H9 (cell line): ENCODE measurements at regions not wholly inside any gene's neighbourhood (a gene's known extent, or its start where the extent isn't known, plus 50 kb on each side); places are given as distances from the start of the nearest gene placed in this dataset.
"Not testable (repeated sequence)": the region's sequence is repeated elsewhere in the genome, so short reads cannot be mapped to it uniquely, and the experiment has no call there.

Experiments
- DNase-seq: peaks from one replicate; pipeline ENCODE4 v3.0.0-alpha.2; 2017
- H2AFZ ChIP-seq: one replicate; pipeline ENCODE4 v1.6.1; 2013; ENCODE audit warnings: mild to moderate bottlenecking, low read length, control low read depth, moderate library complexity
- H2AK5ac ChIP-seq: 2 replicates; pipeline ENCODE4 v1.6.1; 2013; ENCODE audit warnings: low read length, control low read depth, mixed read lengths; ENCODE audit not compliant: insufficient read length
- H2BK120ac ChIP-seq: one replicate; pipeline ENCODE4 v1.6.1; 2013; ENCODE audit warnings: low read depth, mild to moderate bottlenecking, low read length, control low read depth, inconsistent platforms; ENCODE audit not compliant: poor library complexity, severe bottlenecking
- H2BK12ac ChIP-seq: 2 replicates; pipeline ENCODE4 v1.6.1; 2013; ENCODE audit warnings: low read length, control low read depth, mixed read lengths, low read depth; ENCODE audit not compliant: insufficient read length
- H2BK15ac ChIP-seq: 2 replicates; pipeline ENCODE4 v1.6.1; 2013; ENCODE audit warnings: low read depth, low read length, control low read depth
- H2BK20ac ChIP-seq: one replicate; pipeline ENCODE4 v1.6.1; 2013; ENCODE audit warnings: low read depth, mild to moderate bottlenecking, low read length, control low read depth, inconsistent platforms; ENCODE audit not compliant: poor library complexity, severe bottlenecking
- H2BK5ac ChIP-seq: 2 replicates; pipeline ENCODE4 v1.6.1; 2013; ENCODE audit warnings: low read length, control low read depth, mixed read lengths; ENCODE audit not compliant: insufficient read length
- H3K14ac ChIP-seq: 2 replicates; pipeline ENCODE4 v1.6.1; 2013; ENCODE audit warnings: low read length, control low read depth; ENCODE audit not compliant: insufficient read depth
- H3K18ac ChIP-seq: 2 replicates; pipeline ENCODE4 v1.6.1; 2013; ENCODE audit warnings: low read depth, mild to moderate bottlenecking, mixed read lengths, low read length, control low read depth; ENCODE audit not compliant: insufficient read length
- H3K23ac ChIP-seq: 2 replicates; pipeline ENCODE4 v1.6.1; 2013; ENCODE audit warnings: low read length, control low read depth, mixed read lengths, low read depth; ENCODE audit not compliant: insufficient read length
- H3K23me2 ChIP-seq: 2 replicates; pipeline ENCODE4 v1.6.1; 2013; ENCODE audit warnings: low read depth, mild to moderate bottlenecking, mixed read lengths, low read length, control low read depth; ENCODE audit not compliant: insufficient read length, poor library complexity, severe bottlenecking
- H3K27ac ChIP-seq: 2 replicates; pipeline ENCODE4 v1.5.1; 2013; ENCODE audit warnings: low read length, control low read depth, mixed read lengths, low read depth; ENCODE audit not compliant: insufficient read length
- H3K27me3 ChIP-seq: 2 replicates; pipeline ENCODE4 v1.6.1; 2013; ENCODE audit warnings: low read length, control low read depth, inconsistent platforms; ENCODE audit not compliant: insufficient read depth
- H3K4ac ChIP-seq: 2 replicates; pipeline ENCODE4 v1.6.1; 2013; ENCODE audit warnings: low read depth, mild to moderate bottlenecking, control low read depth, inconsistent platforms, low read length, moderate library complexity
- H3K4me1 ChIP-seq: 2 replicates; pipeline ENCODE4 v1.6.1; 2013; ENCODE audit warnings: low read length, control low read depth, inconsistent platforms; ENCODE audit not compliant: insufficient read depth
- H3K4me2 ChIP-seq: 2 replicates; pipeline ENCODE4 v1.6.1; 2013; ENCODE audit warnings: low read length, control low read depth, mixed read lengths; ENCODE audit not compliant: insufficient read length, insufficient read depth
- H3K56ac ChIP-seq: 2 replicates; pipeline ENCODE4 v1.6.1; 2013; ENCODE audit warnings: low read depth, mild to moderate bottlenecking, mixed read lengths, low read length, control low read depth; ENCODE audit not compliant: insufficient read length
- H3K79me1 ChIP-seq: 2 replicates; pipeline ENCODE4 v1.6.1; 2013; ENCODE audit warnings: low read depth, mild to moderate bottlenecking, moderate library complexity, low read length, control low read depth, inconsistent platforms; ENCODE audit not compliant: insufficient read depth, poor library complexity, severe bottlenecking
- H3K79me2 ChIP-seq: 2 replicates; pipeline ENCODE4 v1.6.1; 2013; ENCODE audit warnings: low read length, control low read depth, inconsistent platforms; ENCODE audit not compliant: insufficient read depth
- H3K9ac ChIP-seq: 2 replicates; pipeline ENCODE4 v1.6.1; 2013; ENCODE audit warnings: low read length, control low read depth, mixed read lengths; ENCODE audit not compliant: insufficient read length; ENCODE audit errors: extremely low read depth
- H3K9me3 ChIP-seq: one replicate; pipeline ENCODE4 v1.6.1; 2013; ENCODE audit warnings: low read depth, low read length, inconsistent platforms; ENCODE audit not compliant: control insufficient read depth
- H3T11ph ChIP-seq: one replicate; pipeline ENCODE4 v1.6.1; 2013; ENCODE audit warnings: mild to moderate bottlenecking, low read length, control low read depth, inconsistent platforms
- H4K20me1 ChIP-seq: one replicate; pipeline ENCODE4 v1.6.1; 2013; ENCODE audit not compliant: control insufficient read depth, insufficient read length, insufficient read depth
- H4K5ac ChIP-seq: 2 replicates; pipeline ENCODE4 v1.6.1; 2013; ENCODE audit warnings: low read depth, mild to moderate bottlenecking, mixed read lengths, low read length, control low read depth; ENCODE audit not compliant: insufficient read length
- H4K8ac ChIP-seq: replicated peaks from 2 replicates; pipeline ENCODE4 v1.6.1; 2013; ENCODE audit warnings: low read length, control low read depth, mixed read lengths, low read depth; ENCODE audit not compliant: insufficient read length
- H4K91ac ChIP-seq: 2 replicates; pipeline ENCODE4 v1.6.1; 2013; ENCODE audit warnings: low read depth, mild to moderate bottlenecking, moderate library complexity, mixed read lengths, low read length, control low read depth; ENCODE audit not compliant: insufficient read length
- H3K27ac Mint-ChIP-seq, 3 experiments: 2 replicates in 2 of 3; 3 replicates in 1 of 3; pipeline ENCODE4 v1.8.0; 2020 to 2021; ENCODE audit warnings: mixed read lengths in 3 of 3, mild to moderate bottlenecking in 1 of 3, moderate library complexity in 1 of 3
- H3K27me3 Mint-ChIP-seq: 2 replicates; pipeline ENCODE4 v1.8.0; 2021; ENCODE audit warnings: low read depth, mild to moderate bottlenecking, moderate library complexity, mixed read lengths
- H3K36me3 Mint-ChIP-seq, 3 experiments: 2 replicates in 2 of 3; 3 replicates in 1 of 3; pipeline ENCODE4 v1.8.0; 2020 to 2021; ENCODE audit warnings: low read depth in 3 of 3, mixed read lengths in 3 of 3; ENCODE audit not compliant: insufficient read depth in 1 of 3
- H3K4me1 Mint-ChIP-seq, 2 experiments: 2 replicates each; pipeline ENCODE4 v1.8.0; 2020; ENCODE audit warnings: mixed read lengths in 2 of 2
- H3K4me3 Mint-ChIP-seq, 2 experiments: 2 replicates in 1 of 2; 3 replicates in 1 of 2; pipeline ENCODE4 v1.8.0; 2020 to 2021; ENCODE audit warnings: mild to moderate bottlenecking in 2 of 2, mixed read lengths in 2 of 2, moderate library complexity in 1 of 2
- H3K9me3 Mint-ChIP-seq, 2 experiments: 2 replicates in 1 of 2; 3 replicates in 1 of 2; pipeline ENCODE4 v1.8.0; 2020; ENCODE audit warnings: mild to moderate bottlenecking in 2 of 2, mixed read lengths in 2 of 2, moderate library complexity in 1 of 2
- CTCF ChIP-seq: fragments of 200-600 bp; sonication (generic); conservative IDR thresholded peaks from 3 replicates; pipeline ENCODE4 v1.8.0; 2021; ENCODE audit warnings: antibody characterized with exemption, mild to moderate bottlenecking
- WGBS: extraction: QIAGEN DNeasy Blood & Tissue Kit; methylation state at CpG from one replicate; pipeline ENCODE4 v1.1.7; 2013; ENCODE audit warnings: missing lambda C conversion rate, low lambda C conversion rate, mixed read lengths; ENCODE audit not compliant: insufficient read length; ENCODE audit errors: extremely low coverage; 5-methylcytosine and 5-hydroxymethylcytosine counted together

GRCh38 chr7:73921623-73922528 lies 60.9 kb downstream of the TMEM270 start:
- Histone ChIP-seq H3K18ac (no peak overlapping the region), H4K20me1 (no peaks in the 10 kb centered on the region), H3K23me2 (no peaks in the 10 kb centered on the region), H2AK5ac (no peak overlapping the region), H3K4me1 (peaks cover 2% of the 10 kb centered on the region; the same call in 1 of the 2 replicates), H4K8ac (no peak overlapping the region), H3K27me3 (no peaks in the 10 kb centered on the region), H3T11ph (no peak overlapping the region), H3K79me1 (no peaks in the 10 kb centered on the region), H3K14ac (no peak overlapping the region), H2BK20ac (no peak overlapping the region), H3K23ac (no peak overlapping the region), H3K79me2 (no peaks in the 10 kb centered on the region), H4K91ac (no peak overlapping the region), H2BK15ac (no peak overlapping the region), H2BK12ac (no peak overlapping the region), H4K5ac (no peak overlapping the region), H3K27ac (no peak overlapping the region), H2BK120ac (no peak overlapping the region), H2AFZ (no peak overlapping the region), H3K9ac (no peak overlapping the region), H3K4ac (no peak overlapping the region), H3K56ac (no peak overlapping the region), H3K9me3 (no peaks in the 10 kb centered on the region), H3K4me2 (no peak overlapping the region), H2BK5ac (no peak overlapping the region)
- Mint-ChIP-seq H3K27me3 (peaks cover 1% of the 10 kb centered on the region), H3K36me3 (no peaks in the 10 kb centered on the region), H3K9me3 (no peaks in the 10 kb centered on the region; a peak in 1 of 5 replicates), H3K4me3 (no peak overlapping the region), H3K4me1 (peaks cover 18 to 29% of the 10 kb centered on the region in 2 experiments), H3K27ac (no peak overlapping the region; a peak in 1 of 7 replicates)
- DNase-seq = no peak
- TF ChIP-seq CTCF = no peak
- WGBS = no CpG with 5 or more reads among the region's 15 CpGs

GRCh38 chr7:73928644-73929043 lies 67.7 kb downstream of the TMEM270 start:
- not testable (repeated sequence) for H3T11ph ChIP-seq, H3K56ac ChIP-seq, H3K4me1 ChIP-seq, H3K9me3 ChIP-seq, H2BK5ac ChIP-seq, H3K4me2 ChIP-seq, H2BK12ac ChIP-seq, H4K91ac ChIP-seq, DNase-seq, H3K79me1 ChIP-seq, H3K4me3 Mint-ChIP-seq, H3K4ac ChIP-seq, H3K23ac ChIP-seq, H3K4me1 Mint-ChIP-seq, H3K79me2 ChIP-seq, H3K27ac ChIP-seq, H2BK20ac ChIP-seq, H4K5ac ChIP-seq, H2AK5ac ChIP-seq, H3K36me3 Mint-ChIP-seq, H4K20me1 ChIP-seq, H2BK120ac ChIP-seq, H3K27me3 Mint-ChIP-seq, H3K9ac ChIP-seq, H3K9me3 Mint-ChIP-seq, H2BK15ac ChIP-seq, H3K18ac ChIP-seq, H3K23me2 ChIP-seq, H2AFZ ChIP-seq, H3K14ac ChIP-seq, H4K8ac ChIP-seq, H3K27me3 ChIP-seq
- peak overlapping the region in 1 of 3 experiments; percentile 40; a peak in 2 of 7 replicates for H3K27ac Mint-ChIP-seq
- no CpG with 5 or more reads among the region's 9 CpGs for WGBS
